ENCODE measurements at regions not wholly inside any gene's neighbourhood (a gene's known extent, or its start where the extent isn't known, plus 50 kb on each side); places are given as distances from the start of the nearest gene placed in this dataset.

DNA sequence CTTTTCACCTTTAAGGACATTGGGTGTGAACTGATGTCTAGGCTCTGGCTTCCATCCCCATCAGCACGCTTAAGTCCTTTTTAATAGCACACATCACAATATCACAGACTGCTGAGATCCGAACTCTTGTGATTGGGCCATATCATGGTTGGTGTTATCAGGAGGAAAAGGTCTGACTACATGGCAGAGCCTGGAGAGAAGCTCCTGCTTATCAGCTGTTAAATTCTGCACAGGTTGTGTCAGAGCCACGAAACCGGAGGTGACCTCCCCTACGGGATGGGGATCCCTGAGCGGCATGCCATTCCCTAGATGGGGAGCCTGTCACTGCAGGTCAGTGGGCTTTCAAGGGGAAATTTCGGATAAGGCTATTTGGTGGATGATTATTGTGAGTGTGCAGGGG lies 182.4 kb downstream of the INHBA start:
- Histone ChIP-seq H3K27ac (ENCODE audit: low read length) (no peak overlapping the region), H3K4me3 (ENCODE audit: low read length) (no peak overlapping the region), H3K9me3 (ENCODE audit: control insufficient read depth, low read length) (no peaks in the 10 kb centered on the region), H3K4me1 (ENCODE audit: control insufficient read depth, insufficient read depth, low read length) (no peaks in the 10 kb centered on the region), H3K27me3 (ENCODE audit: control insufficient read depth, insufficient read depth) (no peaks in the 10 kb centered on the region)
- ATAC-seq = no peak
- WGBS = 56% methylated on average over 7 of the region's 7 CpGs
- intact Hi-C loops (cut with DNase I) = loop anchor here in 1 of 4 donors (1.0 kb wide), 1 partner anchor 10 kb away; no protein-coding TSS in a partner anchor
- DNase-seq = no peak

DNA sequence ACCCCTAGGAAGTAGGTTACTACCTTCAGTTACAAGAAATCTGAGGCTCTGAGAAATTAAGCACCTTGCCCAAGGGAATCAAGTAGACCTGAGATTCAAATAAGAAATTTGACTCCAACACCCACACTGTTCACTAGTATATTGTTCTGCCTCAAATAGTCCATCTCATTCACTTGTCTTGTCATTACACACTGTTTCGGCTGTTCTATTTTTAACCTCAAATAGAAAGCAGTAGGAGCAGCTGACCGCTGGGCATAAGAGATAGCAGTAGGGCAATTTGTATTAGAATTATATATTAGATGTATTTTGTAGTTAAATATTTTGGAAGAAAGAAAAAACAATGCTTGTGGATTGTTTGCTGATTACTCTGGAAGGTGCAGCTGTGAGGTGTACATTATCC lies 185.1 kb downstream of the INHBA start:
- Histone ChIP-seq H3K9me3 (ENCODE audit: control insufficient read depth, low read length) (no peaks in the 10 kb centered on the region), H3K27ac (ENCODE audit: low read length) (no peak overlapping the region), H3K4me3 (ENCODE audit: low read length) (no peak overlapping the region), H3K27me3 (ENCODE audit: control insufficient read depth, insufficient read depth) (no peaks in the 10 kb centered on the region), H3K4me1 (ENCODE audit: control insufficient read depth, insufficient read depth, low read length) (no peaks in the 10 kb centered on the region)
- intact Hi-C loops (cut with DNase I) = no loop called here
- ATAC-seq (peak in 1 of 2 donors; percentile 47), DNase-seq (no peak)
- 69% methylated on average over 2 of the region's 2 CpGs for WGBS

DNA sequence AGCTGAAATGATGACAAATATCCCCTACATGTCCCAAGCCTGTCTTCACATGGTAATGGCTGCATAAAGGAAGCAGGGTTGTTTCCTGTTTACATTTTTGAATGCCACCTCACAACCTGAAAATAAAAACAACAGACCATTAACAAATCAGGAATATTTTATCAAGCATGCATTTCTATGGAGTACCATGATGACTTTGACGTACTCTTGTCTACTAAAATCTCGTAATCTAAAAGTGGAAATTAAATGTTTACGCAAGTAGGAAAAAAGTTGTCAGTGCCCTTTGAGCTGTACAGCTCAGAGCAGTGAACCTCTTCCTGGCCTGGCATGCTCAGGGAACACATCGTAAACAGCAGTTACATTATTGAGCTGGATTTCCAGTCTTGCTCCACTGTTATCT lies 194.1 kb downstream of the INHBA start:
- H3K9me3 ChIP-seq (ENCODE audit: control insufficient read depth, low read length) = no peaks in the 10 kb centered on the region
- H3K4me1 ChIP-seq (ENCODE audit: control insufficient read depth, insufficient read depth, low read length) = no peaks in the 10 kb centered on the region
- 60% methylated on average over 4 of the region's 4 CpGs for WGBS
- ATAC-seq (peak in 1 of 2 donors; percentile 56), DNase-seq (no peak)
- H3K27me3 ChIP-seq (ENCODE audit: control insufficient read depth, insufficient read depth) = no peaks in the 10 kb centered on the region
- no peak overlapping the region for H3K27ac ChIP-seq (ENCODE audit: low read length)
- no peak overlapping the region for H3K4me3 ChIP-seq (ENCODE audit: low read length)
- intact Hi-C loops (cut with DNase I) = loop anchor here in 1 of 4 donors (10.0 kb wide), 1 partner anchor 56 kb away; no protein-coding TSS in a partner anchor

DNA sequence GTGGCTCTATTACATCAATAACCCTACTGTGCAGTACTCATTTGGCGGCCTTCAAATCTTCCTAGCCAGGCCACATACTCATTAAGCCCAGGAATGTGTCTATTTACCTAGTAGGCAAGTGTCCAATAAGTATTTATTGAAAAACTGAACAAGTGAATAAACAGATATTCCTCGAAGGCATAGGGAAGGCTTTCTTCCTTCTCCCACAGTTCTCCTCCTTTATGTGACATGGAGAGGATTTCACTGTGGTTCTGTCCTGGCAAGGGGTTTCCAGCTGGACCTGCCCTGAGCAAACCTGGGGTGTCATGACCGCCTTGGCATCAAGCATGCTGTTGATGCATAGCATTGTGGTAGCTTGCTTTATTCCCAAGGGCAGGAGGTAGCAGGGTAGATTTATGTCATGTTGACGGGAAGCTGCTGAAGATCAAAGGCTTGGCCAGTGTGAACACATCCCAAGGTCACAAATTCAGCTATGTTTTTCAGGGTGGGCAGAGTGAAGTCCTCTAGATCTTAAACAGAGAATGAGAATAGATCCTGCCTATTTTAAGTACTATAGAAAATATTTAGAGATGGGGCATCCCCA lies 195.1 kb downstream of the INHBA start:
- Histone ChIP-seq H3K4me1 (ENCODE audit: control insufficient read depth, insufficient read depth, low read length) (no peaks in the 10 kb centered on the region), H3K9me3 (ENCODE audit: control insufficient read depth, low read length) (no peaks in the 10 kb centered on the region), H3K4me3 (ENCODE audit: low read length) (no peak overlapping the region), H3K27me3 (ENCODE audit: control insufficient read depth, insufficient read depth) (no peaks in the 10 kb centered on the region), H3K27ac (ENCODE audit: low read length) (no peak overlapping the region)
- DNase-seq (no peak), ATAC-seq (no peak)
- 89% methylated on average over 4 of the region's 4 CpGs for WGBS
- intact Hi-C loops (cut with DNase I) = loop anchor here in 1 of 4 donors (10.0 kb wide), 1 partner anchor 57 kb away; no protein-coding TSS in a partner anchor

DNA sequence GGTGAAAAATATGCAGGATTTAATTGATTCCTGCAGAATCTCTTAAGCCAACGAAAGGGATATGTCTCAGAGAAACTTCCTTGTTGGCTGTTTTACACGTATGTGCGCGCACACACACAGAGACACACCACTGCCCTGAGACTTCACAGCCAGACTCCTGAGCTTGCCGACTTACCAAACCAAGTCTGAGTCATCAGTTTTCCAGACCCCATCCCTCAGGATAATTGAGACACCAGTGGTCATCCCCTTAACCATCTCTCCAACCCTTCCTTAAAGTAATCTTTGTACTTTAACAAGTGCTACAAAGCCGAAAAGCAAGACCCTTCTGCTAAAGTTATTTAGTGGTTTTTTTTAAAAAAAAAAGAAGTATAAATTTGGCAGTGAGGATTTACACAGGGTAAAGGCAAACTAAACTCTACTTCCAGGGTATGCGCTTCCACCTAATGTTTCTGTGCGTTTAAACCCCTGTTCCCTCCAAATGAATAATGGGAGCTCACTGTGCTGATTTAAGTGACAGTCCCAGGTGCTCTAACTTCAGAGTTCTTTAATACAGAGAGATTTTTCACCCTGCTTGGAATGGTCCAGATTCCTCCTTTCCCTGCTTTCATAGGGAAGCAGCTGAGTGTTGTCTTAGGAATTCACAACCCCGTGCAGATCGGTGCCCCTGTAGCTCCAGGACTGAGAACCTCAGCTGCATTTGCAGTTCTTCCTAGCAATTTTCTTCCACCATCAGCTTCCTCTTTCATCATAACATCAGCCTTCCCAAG lies 198.5 kb downstream of the INHBA start:
- DNase-seq = no peak
- WGBS = 87% methylated on average over 10 of the region's 10 CpGs
- ATAC-seq = no peak
- H3K4me3 ChIP-seq (ENCODE audit: low read length) = no peak overlapping the region
- no peaks in the 10 kb centered on the region for H3K27me3 ChIP-seq (ENCODE audit: control insufficient read depth, insufficient read depth)
- H3K27ac ChIP-seq (ENCODE audit: low read length) = no peak overlapping the region
- intact Hi-C loops (cut with DNase I) = loop anchor here in 1 of 4 donors (10.0 kb wide), 1 partner anchor 60 kb away; no protein-coding TSS in a partner anchor
- no peaks in the 10 kb centered on the region for H3K9me3 ChIP-seq (ENCODE audit: control insufficient read depth, low read length)
- H3K4me1 ChIP-seq (ENCODE audit: control insufficient read depth, insufficient read depth, low read length) = no peaks in the 10 kb centered on the region

DNA sequence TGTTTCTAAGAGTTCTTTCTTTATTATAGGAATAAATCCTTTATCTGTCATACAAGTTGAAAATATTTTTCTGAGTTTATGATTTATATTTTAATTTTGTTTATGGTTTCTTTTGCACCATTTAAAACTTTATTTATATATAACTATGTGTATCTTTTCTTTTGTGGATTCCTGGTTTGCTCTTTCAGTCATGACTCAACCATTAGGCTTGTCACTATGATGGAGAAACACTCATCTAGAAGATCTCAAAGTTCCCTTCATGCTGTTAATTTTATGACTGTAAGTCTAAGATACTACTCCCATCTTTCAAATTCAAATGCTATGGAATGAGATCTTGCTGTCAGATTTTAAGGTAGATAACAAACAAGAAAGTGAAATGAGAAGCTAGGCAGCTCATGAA lies 199.5 kb downstream of the INHBA start:
- no peak for DNase-seq
- Histone ChIP-seq H3K4me3 (ENCODE audit: low read length) (no peak overlapping the region), H3K9me3 (ENCODE audit: control insufficient read depth, low read length) (no peaks in the 10 kb centered on the region), H3K4me1 (ENCODE audit: control insufficient read depth, insufficient read depth, low read length) (no peaks in the 10 kb centered on the region), H3K27me3 (ENCODE audit: control insufficient read depth, insufficient read depth) (no peaks in the 10 kb centered on the region), H3K27ac (ENCODE audit: low read length) (no peak overlapping the region)
- ATAC-seq = no peak
- intact Hi-C loops (cut with DNase I) = loop anchor here in 1 of 4 donors (10.0 kb wide), 1 partner anchor 61 kb away; no protein-coding TSS in a partner anchor

DNA sequence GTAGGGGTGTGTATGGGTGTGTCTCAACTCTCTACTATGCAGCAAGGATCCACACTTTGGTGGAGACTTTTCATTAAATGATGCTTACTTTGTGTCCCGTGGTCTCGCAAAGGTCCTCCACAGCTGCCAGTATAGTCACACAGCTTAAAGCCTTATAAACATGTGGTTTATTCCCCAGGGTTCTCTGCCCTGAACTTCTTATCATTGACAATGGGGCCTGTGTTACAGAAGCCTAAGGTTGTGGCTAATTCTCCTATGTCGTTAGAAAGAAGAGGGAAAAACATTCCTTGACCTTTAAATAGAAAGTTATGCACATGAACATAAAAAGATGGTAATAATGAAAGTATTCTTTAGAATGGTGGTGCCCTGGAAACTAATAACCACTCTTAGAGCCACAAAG lies 201.4 kb downstream of the INHBA start:
- Histone ChIP-seq H3K4me1 (ENCODE audit: control insufficient read depth, insufficient read depth, low read length) (no peaks in the 10 kb centered on the region), H3K9me3 (ENCODE audit: control insufficient read depth, low read length) (no peaks in the 10 kb centered on the region), H3K27ac (ENCODE audit: low read length) (no peak overlapping the region), H3K4me3 (ENCODE audit: low read length) (no peak overlapping the region), H3K27me3 (ENCODE audit: control insufficient read depth, insufficient read depth) (no peaks in the 10 kb centered on the region)
- ATAC-seq (no peak), DNase-seq (no peak)
- 78% methylated on average over 3 of the region's 3 CpGs for WGBS
- intact Hi-C loops (cut with DNase I) = loop anchor here in 1 of 4 donors (10.0 kb wide), 1 partner anchor 63 kb away; no protein-coding TSS in a partner anchor

DNA sequence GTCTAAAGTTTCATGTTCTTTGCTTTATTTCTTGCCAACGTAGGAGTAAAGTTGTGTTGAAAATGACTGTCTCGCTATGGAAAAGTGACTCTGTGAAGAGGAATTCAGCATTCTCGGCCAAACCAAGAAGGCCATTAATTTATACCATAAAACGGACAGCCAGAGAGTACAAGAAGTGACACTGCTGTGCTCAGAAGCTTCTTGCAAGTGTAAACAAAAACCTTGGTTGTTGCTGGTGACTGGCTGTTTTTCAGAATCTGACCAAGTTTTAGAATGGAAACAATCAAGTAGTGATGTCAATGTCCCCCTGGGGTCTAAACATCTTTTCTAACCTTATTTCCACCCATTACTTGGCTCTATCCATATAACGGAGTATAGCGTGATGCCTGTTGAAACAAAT lies 201.9 kb downstream of the INHBA start:
- no peaks in the 10 kb centered on the region for H3K4me1 ChIP-seq (ENCODE audit: control insufficient read depth, insufficient read depth, low read length)
- no peak overlapping the region for H3K27ac ChIP-seq (ENCODE audit: low read length)
- intact Hi-C loops (cut with DNase I) = loop anchor here in 1 of 4 donors (10.0 kb wide), 1 partner anchor 64 kb away; no protein-coding TSS in a partner anchor
- ATAC-seq (no peak), DNase-seq (no peak)
- H3K9me3 ChIP-seq (ENCODE audit: control insufficient read depth, low read length) = no peaks in the 10 kb centered on the region
- no peak overlapping the region for H3K4me3 ChIP-seq (ENCODE audit: low read length)
- H3K27me3 ChIP-seq (ENCODE audit: control insufficient read depth, insufficient read depth) = no peaks in the 10 kb centered on the region
- WGBS = 84% methylated on average over 6 of the region's 6 CpGs

DNA sequence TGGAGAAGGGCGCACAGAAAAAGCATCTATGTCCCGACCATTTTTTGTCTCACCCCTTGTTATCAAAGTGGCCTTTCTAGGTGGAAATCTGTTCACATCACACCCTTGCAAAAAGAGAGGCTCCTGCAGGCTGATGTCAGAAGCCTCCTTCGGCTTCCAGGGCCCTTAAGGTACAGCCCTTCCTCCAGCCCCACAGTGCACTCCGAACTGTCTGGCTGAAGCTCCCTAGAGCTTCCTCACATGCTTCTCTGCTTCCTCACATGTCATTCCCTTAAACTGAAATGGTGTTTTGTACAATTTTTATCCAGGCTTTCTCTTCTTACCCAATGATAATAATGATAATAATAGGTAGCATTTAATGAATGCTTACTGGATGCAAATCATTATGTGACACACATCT lies 210.3 kb downstream of the INHBA start:
- Histone ChIP-seq H3K9me3 (ENCODE audit: control insufficient read depth, low read length) (no peaks in the 10 kb centered on the region), H3K4me1 (ENCODE audit: control insufficient read depth, insufficient read depth, low read length) (no peaks in the 10 kb centered on the region), H3K27me3 (ENCODE audit: control insufficient read depth, insufficient read depth) (no peaks in the 10 kb centered on the region), H3K4me3 (ENCODE audit: low read length) (no peak overlapping the region), H3K27ac (ENCODE audit: low read length) (no peak overlapping the region)
- ATAC-seq (no peak), DNase-seq (no peak)
- intact Hi-C loops (cut with DNase I) = no loop called here
- 58% methylated on average over 4 of the region's 4 CpGs for WGBS

DNA sequence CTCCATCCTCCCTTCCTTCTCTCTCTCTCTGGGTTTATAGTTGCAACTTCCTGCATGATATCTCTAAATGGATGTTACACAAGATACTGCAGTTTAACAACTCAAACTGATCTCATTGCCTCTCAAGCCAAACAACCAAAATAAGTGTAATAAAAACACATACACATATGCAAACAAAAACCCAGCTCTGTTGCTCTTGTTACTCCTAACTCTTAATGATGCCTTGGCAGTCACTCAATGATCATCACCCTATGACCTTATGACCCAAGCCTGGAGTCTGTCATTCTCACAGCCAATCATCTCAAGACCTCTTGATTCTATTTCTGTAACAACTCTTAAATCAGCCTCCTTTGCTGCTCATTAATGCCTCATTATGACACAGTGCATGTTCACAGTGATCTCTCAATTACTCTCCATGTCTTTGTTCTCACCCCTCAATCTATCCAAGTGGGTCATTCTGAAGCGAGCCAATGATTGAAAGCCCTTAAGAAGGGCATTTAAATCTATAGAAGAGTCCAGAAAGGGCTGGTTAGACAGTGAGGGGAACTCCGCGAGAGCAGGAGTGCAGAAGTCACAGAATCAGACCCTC lies 210.9 kb downstream of the INHBA start:
- H3K27ac ChIP-seq (ENCODE audit: low read length) = no peak overlapping the region
- H3K4me1 ChIP-seq (ENCODE audit: control insufficient read depth, insufficient read depth, low read length) = no peaks in the 10 kb centered on the region
- no peaks in the 10 kb centered on the region for H3K27me3 ChIP-seq (ENCODE audit: control insufficient read depth, insufficient read depth)
- intact Hi-C loops (cut with DNase I) = no loop called here
- no peak overlapping the region for H3K4me3 ChIP-seq (ENCODE audit: low read length)
- DNase-seq (no peak), ATAC-seq (no peak)
- no peaks in the 10 kb centered on the region for H3K9me3 ChIP-seq (ENCODE audit: control insufficient read depth, low read length)
- 61% methylated on average over 3 of the region's 3 CpGs for WGBS

DNA sequence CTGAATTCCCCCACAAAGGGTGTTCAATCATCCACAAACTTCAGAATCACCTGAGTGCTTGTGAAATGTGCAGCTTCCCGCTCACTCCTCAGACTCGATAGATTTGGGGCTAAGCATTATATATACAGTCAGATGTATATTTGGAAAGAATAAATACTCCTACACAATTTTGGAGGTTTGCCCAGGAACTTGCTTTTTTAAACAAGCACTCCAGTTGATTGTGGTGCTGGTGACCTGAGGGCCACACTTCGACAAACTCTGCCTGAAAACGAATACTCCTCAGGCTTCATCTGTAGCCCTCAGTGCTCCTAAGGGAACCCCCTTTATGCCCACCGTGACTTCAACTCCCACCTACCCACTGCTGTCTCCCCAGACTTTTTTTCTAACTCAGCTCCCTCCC lies 211.6 kb downstream of the INHBA start:
- no peak for ATAC-seq
- no peaks in the 10 kb centered on the region for H3K4me1 ChIP-seq (ENCODE audit: control insufficient read depth, insufficient read depth, low read length)
- WGBS = 38% methylated on average over 5 of the region's 5 CpGs
- no peak overlapping the region for H3K27ac ChIP-seq (ENCODE audit: low read length)
- no peak for DNase-seq
- no peak overlapping the region for H3K4me3 ChIP-seq (ENCODE audit: low read length)
- no peaks in the 10 kb centered on the region for H3K27me3 ChIP-seq (ENCODE audit: control insufficient read depth, insufficient read depth)
- H3K9me3 ChIP-seq (ENCODE audit: control insufficient read depth, low read length) = no peaks in the 10 kb centered on the region
- intact Hi-C loops (cut with DNase I) = no loop called here

All from right cardiac atrium (tissue), 5 donors.